Nephron (organoid): ENCODE measurements at regions not wholly inside any gene's neighbourhood (a gene's known extent, or its start where the extent isn't known, plus 50 kb on each side); places are given as distances from the start of the nearest gene placed in this dataset.

Experiments used
- H3K27ac Mint-ChIP-seq, 3 experiments: 2 replicates each; pipeline ENCODE4 v1.8.0; 2020; ENCODE audit warnings: mixed read lengths in 3 of 3, mild to moderate bottlenecking in 2 of 3, moderate library complexity in 1 of 3
- H3K27me3 Mint-ChIP-seq: 2 replicates; pipeline ENCODE4 v1.8.0; 2021; ENCODE audit warnings: low read depth, mild to moderate bottlenecking, moderate library complexity, mixed read lengths
- H3K36me3 Mint-ChIP-seq: 2 replicates; pipeline ENCODE4 v1.8.0; 2020; ENCODE audit warnings: low read depth, mixed read lengths
- H3K4me1 Mint-ChIP-seq: 2 replicates; pipeline ENCODE4 v1.8.0; 2020; ENCODE audit warnings: mixed read lengths
- H3K4me3 Mint-ChIP-seq, 3 experiments: 2 replicates each; pipeline ENCODE4 v1.8.0; 2020; ENCODE audit warnings: mild to moderate bottlenecking in 3 of 3, mixed read lengths in 3 of 3, moderate library complexity in 2 of 3
- H3K9me3 Mint-ChIP-seq: 2 replicates; pipeline ENCODE4 v1.8.0; 2020; ENCODE audit warnings: mixed read lengths
- TF ChIP-seq, protein P1 (sequence below), 3 experiments: fragments of 200-600 bp; sonication (generic); IDR thresholded peaks; one replicate each; pipeline ENCODE4 v1.5.0; 2021; ENCODE audit warnings: antibody characterized with exemption in 3 of 3; ENCODE audit not compliant: unreplicated experiment in 3 of 3

DNA sequence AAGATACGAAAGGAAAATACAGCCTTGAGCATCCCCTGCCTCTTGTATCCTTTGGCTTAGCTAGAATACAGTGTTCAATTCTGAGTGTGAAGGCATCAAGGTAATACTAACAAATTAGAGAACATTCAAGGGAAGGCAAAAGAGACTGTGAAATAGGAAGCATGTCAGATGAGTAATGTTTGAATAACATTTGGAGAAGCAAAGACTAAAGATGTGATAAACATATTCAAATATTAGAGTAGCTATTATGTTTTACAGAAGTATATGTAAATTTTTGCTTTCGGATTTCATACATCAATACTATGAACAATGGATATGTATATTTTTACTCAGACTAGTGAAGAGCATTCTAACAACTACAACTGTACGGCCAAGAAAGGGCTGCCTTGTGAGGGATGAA, 161.7 kb upstream of the FN1 start:
- TF ChIP-seq, protein P1, sequence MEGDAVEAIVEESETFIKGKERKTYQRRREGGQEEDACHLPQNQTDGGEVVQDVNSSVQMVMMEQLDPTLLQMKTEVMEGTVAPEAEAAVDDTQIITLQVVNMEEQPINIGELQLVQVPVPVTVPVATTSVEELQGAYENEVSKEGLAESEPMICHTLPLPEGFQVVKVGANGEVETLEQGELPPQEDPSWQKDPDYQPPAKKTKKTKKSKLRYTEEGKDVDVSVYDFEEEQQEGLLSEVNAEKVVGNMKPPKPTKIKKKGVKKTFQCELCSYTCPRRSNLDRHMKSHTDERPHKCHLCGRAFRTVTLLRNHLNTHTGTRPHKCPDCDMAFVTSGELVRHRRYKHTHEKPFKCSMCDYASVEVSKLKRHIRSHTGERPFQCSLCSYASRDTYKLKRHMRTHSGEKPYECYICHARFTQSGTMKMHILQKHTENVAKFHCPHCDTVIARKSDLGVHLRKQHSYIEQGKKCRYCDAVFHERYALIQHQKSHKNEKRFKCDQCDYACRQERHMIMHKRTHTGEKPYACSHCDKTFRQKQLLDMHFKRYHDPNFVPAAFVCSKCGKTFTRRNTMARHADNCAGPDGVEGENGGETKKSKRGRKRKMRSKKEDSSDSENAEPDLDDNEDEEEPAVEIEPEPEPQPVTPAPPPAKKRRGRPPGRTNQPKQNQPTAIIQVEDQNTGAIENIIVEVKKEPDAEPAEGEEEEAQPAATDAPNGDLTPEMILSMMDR (IDR thresholded peaks at IDR 0.05; ENCODE audit: unreplicated experiment in 3 of 3), result no peak
- no peaks in the 10 kb centered on the region for H3K36me3 Mint-ChIP-seq
- no peaks in the 10 kb centered on the region for H3K4me1 Mint-ChIP-seq
- no peak overlapping the region for H3K4me3 Mint-ChIP-seq
- no peaks in the 10 kb centered on the region for H3K27me3 Mint-ChIP-seq
- no peak overlapping the region for H3K27ac Mint-ChIP-seq
- no peaks in the 10 kb centered on the region for H3K9me3 Mint-ChIP-seq

DNA sequence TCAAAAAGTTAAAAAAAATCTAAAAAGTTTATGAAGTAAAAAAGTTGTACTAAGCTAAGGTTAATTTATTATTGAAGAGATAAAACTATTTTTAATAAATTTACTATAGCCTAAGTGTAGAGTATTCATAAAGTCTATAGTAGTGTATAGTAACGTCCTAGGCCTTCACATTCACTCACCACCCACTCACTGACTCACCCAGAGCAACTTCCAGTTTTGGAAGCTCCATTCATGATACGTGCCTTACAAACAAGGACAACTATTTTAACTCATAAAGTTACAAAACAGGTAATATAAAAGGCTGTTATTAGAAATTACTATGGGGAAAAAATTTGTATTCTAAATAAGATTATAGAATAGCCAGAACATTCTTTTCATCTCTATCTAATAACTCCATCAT, 158.9 kb upstream of the FN1 start:
- Mint-ChIP-seq H3K9me3 (no peaks in the 10 kb centered on the region), H3K36me3 (no peaks in the 10 kb centered on the region), H3K27ac (no peak overlapping the region), H3K4me3 (no peak overlapping the region), H3K27me3 (no peaks in the 10 kb centered on the region), H3K4me1 (no peaks in the 10 kb centered on the region)
- TF ChIP-seq, protein P1 (IDR thresholded peaks at IDR 0.05; ENCODE audit: unreplicated experiment in 3 of 3), result no peak

DNA sequence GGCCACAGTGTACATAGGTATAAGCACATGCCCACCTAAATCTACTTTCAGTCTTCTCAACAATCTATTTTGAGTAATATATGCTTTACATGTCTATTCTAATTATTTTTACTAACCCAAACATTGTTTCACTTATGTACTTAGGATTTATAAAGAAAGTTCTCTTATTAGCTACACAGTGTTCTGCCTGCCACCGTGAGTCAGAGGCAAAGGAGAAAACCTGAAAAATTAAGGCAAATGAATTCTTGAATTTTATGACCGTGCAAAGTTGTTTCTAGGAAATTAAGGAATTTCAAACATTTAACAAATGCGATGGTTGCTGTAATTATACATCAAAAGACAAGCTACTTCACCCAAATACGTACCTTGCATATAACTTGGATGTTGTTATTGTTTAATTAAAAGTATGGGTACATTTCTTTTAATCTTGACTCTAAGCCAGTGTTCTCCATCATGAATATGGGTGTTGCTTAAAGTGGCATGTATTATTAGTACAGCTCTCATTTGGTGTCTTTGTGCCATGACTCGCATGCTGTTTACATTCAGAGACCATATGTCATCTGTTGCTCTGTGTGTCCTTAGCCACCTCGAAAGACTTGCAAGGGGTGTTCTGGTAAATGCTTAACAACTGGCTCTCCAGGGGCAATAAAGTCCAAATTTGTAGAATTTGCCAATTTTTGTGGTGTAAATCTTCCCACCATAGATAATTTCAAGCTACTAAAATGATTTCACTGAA, 154.3 kb upstream of the FN1 start:
- Mint-ChIP-seq H3K4me3 (no peak overlapping the region), H3K4me1 (no peaks in the 10 kb centered on the region), H3K36me3 (no peaks in the 10 kb centered on the region), H3K27ac (peak overlapping the region in 1 of 3 experiments; percentile 17), H3K9me3 (no peaks in the 10 kb centered on the region), H3K27me3 (no peaks in the 10 kb centered on the region)
- TF ChIP-seq, protein P1 (IDR thresholded peaks at IDR 0.05; ENCODE audit: unreplicated experiment in 3 of 3), result no peak

DNA sequence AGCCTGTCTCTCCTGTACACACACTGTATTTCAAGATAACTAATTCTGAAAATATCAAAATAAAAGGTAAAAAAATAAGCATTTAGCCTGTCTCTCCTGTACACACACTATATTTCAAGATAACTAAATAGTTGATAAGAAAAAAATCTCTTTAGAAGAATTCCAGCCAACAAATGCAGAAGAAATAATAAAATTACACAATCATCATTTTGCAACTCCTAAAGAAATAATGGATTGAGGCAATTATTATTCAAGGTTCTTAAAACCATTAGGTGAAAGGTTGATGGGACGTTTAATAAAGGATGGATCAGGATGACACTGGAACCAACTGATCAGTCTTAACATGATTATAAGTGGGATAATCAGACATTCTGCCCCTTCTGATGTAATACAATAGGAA, 148.0 kb upstream of the FN1 start:
- H3K36me3 Mint-ChIP-seq, result no peaks in the 10 kb centered on the region
- TF ChIP-seq, protein P1 (IDR thresholded peaks at IDR 0.05; ENCODE audit: unreplicated experiment in 3 of 3), result no peak
- H3K4me1 Mint-ChIP-seq, result peaks cover 12% of the 10 kb centered on the region
- H3K4me3 Mint-ChIP-seq, result no peak overlapping the region
- H3K27me3 Mint-ChIP-seq, result no peaks in the 10 kb centered on the region
- H3K27ac Mint-ChIP-seq, result no peak overlapping the region
- H3K9me3 Mint-ChIP-seq, result no peaks in the 10 kb centered on the region

DNA sequence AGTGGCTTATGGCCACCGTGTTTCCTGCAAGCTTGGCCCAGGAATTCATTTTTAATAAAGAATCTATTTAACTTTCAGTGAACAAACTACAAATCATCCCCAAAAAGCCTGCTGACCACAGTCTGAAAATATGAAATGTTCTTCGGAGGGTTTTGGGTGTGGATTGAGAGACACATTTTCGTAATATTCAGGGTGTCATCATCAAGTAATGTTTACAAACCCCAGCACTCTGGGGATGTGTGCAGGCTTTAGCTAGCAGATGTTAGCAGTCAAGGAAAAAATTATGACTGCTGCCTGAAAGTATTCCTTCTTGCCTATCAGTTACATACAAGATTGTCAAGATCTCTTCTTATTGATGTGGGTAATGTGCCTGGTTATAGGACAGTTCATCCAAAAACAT, 143.9 kb upstream of the FN1 start:
- TF ChIP-seq, protein P1 (IDR thresholded peaks at IDR 0.05; ENCODE audit: unreplicated experiment in 3 of 3), result no peak
- Mint-ChIP-seq H3K4me3 (no peak overlapping the region), H3K27me3 (no peaks in the 10 kb centered on the region), H3K4me1 (peaks cover 13% of the 10 kb centered on the region), H3K36me3 (no peaks in the 10 kb centered on the region), H3K27ac (peak overlapping the region in 1 of 3 experiments; percentile 29), H3K9me3 (no peaks in the 10 kb centered on the region)

DNA sequence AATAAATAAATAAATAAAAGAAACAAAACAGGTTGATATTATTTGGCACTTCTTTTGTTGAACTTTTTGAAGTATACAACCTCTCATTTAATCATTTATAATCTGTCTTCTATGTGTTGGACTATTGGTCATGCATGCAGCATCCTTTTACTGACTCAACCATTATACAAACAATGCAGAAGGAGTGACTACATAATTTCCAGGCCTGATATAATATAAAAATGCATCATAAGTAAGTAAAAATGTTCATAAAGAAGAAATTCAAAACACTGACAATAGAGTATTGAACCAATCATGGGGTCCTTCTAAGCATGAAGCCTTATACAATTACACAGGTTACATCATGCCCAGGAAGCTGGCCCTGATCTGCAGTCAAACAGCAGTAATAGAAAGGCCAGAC, 141.5 kb upstream of the FN1 start:
- Mint-ChIP-seq H3K4me3 (no peak overlapping the region), H3K27ac (no peak overlapping the region)

More for the DNA sequence above, 141.5 kb upstream of the FN1 start:
- peaks cover 13% of the 10 kb centered on the region for H3K4me1 Mint-ChIP-seq
- TF ChIP-seq, protein P1 (IDR thresholded peaks at IDR 0.05; ENCODE audit: unreplicated experiment in 3 of 3), result no peak
- H3K27me3 Mint-ChIP-seq, result no peaks in the 10 kb centered on the region
- H3K9me3 Mint-ChIP-seq, result no peaks in the 10 kb centered on the region
- no peaks in the 10 kb centered on the region for H3K36me3 Mint-ChIP-seq
